HG03064 (cell line): ENCODE measurements at regions not wholly inside any gene's neighbourhood (a gene's known extent, or its start where the extent isn't known, plus 50 kb on each side); places are given as distances from the start of the nearest gene placed in this dataset.
"Not testable (repeated sequence)": the region's sequence is repeated elsewhere in the genome, so short reads cannot be mapped to it uniquely, and the experiment has no call there.

Source experiments
- ATAC-seq: cut with Tn5 transposase; IDR thresholded peaks from one replicate; pipeline ENCODE4 v1.9.1; 2021; ENCODE audit warnings: low read depth; ENCODE audit not compliant: unreplicated experiment

DNA sequence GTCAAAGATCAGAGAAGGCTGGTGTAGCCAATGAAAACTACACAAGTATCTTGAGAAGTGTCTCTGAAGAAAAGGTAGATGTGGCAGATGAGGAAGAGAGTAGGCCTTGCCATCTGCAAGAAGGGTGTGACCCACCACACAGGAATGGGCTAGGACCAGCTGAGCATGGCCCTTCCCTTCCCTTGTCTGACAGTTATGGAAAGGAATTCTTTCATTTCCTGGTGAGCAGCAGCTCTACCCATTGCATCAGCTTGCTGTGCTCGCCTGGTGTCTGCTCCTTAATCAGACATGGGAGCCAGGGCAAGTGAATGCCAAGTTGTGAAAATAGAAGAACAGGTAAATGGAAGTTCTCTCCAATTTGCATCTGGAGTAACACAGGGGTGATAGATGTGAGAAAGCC lies 145.2 kb upstream of the KRR1 start:
- ATAC-seq = no peak

DNA sequence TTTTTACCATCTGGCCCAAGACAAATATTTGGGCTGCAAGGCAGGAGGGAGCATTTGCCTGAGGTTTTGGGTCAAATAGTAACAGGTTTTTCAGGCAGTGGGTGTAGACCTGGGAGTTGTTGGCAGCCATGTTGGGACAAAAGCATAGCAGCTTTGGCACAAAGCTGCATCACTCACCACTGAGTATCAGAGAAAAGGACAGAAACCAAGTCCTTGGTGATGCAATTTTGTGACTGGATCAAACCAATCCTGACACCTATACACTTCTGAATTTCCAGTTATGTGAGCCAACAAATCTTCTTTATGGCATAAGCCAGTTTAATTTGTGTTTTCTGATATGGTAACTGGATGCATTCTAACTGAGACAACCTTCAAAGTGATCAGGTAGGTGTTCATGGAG lies 144.8 kb upstream of the KRR1 start:
- no peak for ATAC-seq

DNA sequence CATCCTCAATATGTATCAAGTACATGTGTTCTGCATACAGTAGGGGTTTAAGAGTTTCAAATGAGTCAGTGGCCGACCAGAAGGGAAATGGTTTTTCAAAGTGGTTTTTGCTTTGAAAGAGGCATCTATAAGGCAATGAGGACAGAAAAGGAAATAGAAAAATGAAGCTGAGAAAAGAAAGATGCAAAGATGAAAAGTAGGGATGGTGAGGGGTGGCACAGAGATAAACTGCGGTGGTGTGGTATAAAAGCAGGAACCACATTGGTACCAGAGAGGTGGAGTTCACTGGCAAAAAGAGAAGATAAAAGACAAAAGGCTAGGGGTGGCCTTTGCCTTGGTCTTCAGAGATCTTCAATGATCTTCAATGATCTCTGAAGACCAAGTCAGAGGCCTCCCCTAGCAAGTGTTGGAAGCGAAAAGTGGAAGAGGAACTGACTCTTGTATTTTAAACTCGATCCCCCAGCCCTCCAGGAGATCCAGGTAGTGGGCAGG lies 144.0 kb upstream of the KRR1 start:
- ATAC-seq = peak; percentile 68

DNA sequence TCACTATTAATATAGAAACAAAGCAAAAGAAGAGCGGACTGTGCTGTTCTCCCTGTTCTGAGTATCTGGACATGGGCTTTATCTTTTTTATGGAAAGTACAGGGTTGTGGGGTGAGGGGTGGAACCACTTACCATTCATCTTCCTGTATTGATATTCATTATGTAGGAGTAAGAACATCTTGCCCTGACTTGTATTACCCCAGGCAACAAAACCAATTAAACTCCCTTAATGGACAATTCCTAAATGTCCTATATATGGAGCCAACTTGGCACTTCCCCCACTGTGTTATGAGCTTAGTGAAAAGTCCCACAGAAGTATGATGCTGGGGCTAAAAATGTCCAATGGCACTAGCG lies 139.9 kb upstream of the KRR1 start:
- no peak for ATAC-seq

DNA sequence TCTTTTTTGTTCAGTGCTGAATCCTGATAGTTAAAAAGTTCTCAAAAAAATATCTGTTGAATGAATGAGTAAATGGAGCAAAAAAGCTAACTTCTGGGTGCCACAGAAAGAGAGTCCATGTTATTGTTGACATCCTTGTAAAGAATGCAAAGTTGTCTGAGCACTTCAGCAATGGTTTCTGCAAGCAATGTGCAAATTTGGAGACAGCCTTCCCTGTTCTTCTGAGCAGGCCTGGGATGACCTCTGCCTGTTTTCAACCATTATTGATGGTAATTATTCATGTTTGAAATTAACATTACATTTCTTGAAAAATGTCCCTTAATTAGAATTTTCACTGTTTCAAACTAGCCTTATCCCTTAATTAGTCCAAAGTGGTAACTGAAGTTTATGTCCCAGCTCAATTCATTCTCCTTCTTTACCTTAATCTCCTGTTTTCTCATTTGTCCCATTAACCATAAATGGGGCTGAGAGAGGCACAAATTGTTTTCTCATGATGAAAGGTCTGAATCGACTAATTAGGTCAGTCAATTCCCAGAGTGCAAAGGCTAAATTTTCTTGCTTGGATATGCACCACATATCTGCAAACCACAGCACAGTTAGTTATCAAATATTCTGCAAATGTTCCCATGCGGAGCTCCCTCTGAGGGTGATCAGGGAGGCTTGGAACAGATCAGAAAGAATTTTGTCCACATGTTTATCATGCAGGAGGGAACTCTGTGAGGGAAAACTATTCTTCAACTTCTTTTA lies 139.4 kb upstream of the KRR1 start:
- no peak for ATAC-seq

DNA sequence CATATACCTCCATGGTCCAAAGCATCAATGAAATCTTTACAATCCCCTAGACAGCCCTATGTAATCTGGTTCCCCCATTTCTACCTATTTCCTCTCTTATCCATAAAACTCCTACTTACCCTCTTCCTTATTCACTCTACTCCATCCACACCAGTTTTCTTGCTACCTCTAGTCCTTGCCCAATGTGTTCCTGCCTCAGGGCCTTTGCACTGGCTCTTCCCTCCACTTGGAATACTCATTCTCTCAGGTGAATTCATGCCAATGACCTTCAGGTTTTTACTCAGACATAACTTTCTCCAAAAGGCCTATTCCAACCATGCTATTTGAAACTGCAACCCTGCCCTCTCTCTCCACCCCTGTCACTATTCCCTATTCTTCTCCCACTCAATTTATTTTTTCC lies 138.7 kb upstream of the KRR1 start:
- ATAC-seq = no peak

DNA sequence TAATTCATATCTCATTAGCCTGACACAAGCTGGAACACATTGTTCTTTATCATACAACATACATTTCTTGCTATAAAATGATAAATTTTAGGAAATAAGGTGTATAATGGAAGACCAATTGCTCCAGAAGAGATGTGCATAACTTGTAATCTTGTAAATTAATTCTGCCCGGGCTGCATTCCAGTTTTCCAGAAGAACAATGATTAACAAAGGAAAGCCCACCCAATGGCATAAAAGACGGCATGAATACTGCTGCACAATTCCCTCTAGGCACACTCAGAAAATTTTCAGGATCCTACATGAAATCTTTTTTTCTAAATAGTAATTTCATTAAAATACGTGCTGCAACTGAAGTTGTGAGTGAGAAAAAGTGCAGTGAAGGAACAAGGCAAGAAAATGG lies 137.4 kb upstream of the KRR1 start:
- no peak for ATAC-seq

DNA sequence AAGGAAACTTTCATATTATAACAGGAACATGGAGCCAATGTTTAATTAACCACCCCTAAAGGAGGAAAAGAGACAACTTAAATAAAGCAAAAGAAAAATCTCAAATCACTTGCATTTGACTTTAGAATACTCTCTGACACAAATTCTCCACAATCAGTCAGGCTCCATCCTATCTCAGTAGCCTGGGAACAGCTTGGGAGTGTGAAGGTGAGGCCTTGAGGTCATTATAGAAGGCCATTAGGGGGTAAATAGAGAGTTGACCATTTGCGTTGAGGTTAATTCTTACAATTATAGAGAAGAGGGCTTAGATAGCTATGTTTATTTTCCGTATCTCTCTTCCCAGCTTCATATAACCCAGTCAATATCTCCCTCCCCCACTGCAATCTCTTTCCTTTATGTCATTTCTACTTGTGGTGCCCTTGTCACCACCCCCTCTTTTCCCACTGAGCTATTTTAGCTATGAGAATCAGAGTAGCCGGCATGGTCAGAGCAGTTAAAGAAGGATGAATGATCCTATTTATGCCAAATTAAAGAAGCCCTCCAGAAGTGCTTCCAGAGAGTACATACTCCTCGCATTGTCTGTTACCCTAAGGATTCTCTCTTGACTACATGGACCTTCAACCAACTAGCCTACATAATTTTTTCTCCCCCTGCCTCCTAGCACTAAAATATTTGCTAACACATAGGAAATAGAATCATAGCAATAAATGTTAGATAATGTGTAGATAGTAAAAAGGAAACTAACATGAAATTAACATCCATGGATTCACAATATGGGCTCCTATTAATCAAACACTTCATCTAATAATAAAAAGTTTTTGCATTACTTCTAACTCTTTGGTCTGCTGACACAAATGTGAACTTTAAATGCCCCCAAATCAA lies 135.2 kb upstream of the KRR1 start:
- no peak for ATAC-seq

DNA sequence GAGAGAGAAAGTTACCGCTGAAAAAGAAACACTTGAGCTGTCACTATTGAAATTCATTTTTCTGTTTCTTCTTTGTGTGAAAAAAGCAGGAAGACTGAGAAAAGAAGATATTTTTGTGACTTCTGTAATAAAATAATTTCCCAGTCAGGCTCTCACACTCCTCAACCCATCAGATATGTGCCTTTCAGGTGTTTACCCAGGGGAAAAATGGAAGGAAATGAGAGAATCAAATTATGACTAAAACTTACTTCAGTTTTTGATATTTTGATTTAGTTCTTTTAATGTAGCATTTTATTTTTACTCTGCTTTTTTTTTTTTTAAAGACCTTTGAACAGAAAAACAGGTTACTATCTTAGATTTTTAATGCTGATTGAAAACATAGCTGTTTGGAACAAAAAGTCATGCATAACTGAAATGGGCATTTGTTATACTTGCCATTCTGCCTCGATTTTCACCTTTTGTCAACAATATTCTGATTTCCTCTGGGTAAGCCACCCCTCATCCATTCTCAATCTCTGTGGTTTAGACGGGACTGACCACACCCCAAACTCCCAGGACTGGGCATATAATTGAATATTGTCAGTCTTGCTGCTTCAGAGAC lies 133.2 kb upstream of the KRR1 start:
- ATAC-seq = no peak

DNA sequence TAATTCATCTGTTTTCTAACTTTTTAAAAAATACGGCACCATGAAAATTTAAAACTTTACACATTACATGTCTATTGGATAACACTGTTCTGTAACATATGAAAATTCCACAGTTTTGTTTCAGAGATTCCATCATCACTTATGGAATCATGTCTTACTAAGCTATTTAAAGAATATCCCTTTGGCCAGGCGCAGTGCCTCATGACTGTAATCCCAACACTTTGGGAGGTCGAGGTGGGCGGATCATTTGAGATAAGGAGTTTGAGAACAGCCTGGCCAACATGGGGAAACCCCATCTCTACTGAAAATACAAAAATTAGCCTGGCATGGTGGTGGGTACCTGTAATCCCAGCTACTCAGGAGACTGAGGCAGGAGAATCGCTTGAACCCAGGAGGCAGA lies 131.7 kb upstream of the KRR1 start:
- ATAC-seq = not testable (repeated sequence)

DNA sequence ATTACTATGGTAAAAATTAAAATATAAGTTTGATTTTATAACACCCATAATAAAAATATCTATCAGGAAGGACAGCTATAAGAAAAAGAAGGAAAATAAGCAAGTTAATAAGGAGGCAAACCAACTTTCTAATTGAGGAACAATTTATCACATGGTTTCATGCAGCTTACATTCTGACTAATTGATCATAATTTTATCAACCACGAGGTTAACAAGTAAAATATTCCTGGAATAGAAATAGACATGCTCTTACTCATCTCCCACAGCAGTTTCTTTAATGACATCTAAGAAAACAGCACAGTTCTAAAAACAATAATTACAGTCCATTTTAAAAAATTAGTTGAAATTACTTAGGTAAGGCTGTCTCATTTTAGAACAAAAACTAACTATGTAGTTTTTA lies 130.8 kb upstream of the KRR1 start:
- ATAC-seq = no peak

DNA sequence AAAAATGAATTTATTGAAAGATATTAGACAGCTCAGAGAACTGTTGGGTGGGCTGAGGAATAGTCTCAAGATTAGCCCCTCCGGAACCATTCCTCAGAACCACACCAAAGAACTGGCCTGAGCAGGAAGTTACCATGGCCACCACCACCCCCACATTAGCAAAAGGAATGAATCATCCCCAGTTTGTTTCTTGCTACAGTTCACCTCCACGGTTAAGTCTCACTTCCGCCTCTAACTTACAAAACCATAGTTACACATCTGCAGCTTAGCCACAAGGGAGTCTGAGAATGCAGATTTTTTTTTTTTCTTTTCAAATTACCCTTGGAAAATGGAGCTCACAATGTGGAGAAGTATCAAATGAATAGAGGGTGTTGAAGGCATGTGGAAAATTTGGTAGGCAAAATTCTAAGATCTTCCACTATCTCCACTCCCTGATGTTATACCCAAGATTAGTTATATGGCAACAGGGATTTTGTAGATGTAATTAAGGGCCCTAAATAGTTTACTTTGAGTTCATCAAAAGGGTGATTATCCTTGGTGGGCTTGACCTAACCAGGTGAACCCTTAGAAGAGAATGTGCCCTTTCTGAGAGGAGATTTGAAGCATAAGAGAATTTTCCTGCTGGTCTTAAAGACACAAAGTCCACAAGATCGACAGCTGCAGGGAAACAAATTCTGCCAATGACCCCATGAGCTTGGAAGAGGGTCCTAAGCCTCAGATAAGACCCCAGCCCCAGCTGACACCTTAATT lies 129.8 kb upstream of the KRR1 start:
- peak; percentile 98 for ATAC-seq

DNA sequence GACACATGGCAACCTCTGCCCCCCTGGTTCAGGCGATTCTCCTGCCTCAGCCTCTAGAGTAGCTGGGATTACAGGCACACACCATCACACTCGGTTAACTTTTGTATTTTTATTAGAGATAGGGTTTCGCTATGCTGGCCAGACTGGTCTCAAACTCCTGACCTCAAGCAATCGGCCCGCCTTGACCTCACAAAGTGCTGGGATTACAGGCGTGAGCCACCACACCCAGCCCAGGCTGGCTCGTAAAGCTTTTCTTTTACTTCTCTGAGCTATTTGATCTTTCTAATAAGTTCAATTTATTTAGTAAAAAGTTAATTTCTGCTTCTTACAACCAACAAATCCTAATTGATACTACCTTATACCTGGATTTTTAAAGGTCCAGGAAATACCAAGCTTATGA lies 127.4 kb upstream of the KRR1 start:
- ATAC-seq = no peak

DNA sequence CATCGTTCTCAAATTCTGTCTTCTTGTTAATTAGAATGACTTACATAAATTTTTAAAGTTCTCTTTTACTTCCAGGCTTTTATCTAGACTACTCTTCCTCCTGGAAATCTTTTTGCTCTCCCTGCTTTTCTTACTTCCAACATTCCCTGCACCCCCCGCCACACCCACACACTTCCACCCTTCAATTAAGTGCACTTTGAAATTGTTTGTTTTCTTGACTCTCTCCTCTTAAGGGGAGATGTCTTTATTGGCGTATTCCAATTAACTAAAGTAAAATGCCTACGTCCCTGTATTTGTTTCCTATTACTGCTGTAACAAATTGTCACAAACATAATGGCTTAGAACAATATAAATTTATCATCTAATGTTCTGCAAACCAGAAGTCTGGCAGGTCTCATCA lies 125.2 kb upstream of the KRR1 start:
- ATAC-seq = no peak

DNA sequence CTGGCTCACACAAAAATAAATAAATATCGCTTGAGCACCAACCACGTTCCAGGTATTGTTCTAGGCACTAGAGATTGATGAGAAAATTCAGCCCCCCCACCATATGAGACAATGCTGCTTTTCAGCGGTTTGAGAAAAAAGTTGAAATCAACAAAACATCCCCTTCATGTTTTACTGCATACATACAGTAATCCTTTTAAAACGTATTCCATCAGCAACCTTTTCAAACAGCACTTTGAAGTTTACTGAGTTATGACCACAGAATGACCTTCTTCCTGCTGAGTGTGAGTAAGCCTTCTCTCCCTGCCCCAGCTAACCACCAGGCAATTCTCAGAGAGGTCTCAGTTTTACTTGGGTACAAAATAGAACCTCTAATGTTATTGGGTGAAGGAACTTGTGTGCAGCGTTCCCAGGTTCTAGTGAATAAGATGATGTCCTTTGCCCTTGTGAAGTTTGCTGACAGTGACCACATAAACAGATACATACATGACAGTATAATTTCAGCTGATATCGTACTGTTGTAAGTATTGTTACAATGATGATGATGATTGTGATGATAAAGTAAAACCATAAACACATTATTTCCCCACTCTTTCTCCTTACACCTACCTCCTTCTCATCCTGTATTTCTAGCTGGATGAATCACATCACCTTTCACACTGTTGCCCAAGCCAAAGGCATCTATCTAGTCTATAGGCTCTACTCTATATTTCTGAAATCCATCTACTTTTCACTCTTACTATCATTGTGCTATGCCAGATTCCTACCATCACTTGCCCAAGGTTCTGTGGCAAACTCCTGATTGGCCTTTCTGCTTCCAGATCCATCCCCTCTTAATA lies 124.4 kb upstream of the KRR1 start:
- ATAC-seq = no peak

DNA sequence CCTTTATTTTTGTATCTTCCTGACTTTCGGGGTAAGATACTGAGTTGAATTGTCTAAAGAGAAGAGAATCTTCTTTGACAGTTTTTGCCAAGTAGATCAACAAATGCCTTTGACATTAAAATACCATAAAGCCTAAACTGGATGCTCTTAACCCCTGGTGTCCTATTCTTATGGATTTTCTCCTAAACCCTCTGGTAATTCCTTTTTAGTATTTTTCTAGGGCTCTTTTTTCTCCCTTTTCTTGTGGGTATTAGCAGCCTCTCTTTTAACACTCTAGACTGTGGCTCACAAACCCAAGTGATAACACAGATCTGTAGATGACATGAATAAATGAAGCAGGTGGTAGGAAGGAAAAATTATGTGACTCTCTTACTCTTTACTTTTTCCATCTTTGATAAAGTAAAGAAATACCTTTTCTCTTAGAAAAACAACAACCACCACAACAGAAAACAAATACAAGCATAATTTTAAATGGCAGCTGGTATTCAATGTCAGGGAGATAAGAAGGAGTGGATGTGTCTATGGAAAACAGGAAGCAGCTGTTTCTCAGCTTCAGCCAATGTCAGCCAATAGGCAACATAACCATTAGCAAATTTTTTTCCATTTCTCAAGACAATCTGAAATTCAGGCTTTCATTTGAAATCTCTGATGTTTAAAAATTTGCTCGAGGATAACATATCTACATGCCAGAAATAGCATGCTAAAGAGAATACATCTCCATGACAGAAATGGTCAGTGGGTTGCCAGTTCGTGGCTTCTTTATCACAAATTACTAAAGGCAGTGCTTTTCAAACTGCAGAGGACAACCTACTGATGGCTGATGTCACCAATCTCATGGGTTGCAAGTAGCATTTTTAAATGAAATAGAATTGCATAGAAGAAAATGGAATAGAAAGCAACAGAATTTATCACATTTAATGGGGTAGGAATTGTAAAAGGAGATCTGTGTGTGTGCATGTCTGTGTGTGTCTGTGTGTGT lies 123.1 kb upstream of the KRR1 start:
- ATAC-seq = no peak

DNA sequence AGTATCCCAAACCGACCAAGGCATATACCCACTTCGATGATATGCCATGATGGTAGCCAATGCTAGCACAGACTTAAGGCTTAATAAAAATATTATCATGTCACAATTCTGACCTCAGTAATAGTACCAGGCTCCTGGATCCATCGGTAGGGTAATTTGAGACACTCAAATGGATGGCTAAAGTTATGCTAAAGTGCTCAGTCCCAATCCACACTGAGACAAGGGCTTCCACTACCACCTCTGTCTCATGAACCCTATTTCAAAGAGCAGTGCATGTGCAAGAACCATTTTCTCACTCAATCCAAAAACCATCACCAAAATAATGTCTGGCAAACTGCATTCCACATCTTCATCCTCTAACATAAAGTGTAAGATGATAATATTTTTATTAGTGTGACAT lies 122.4 kb upstream of the KRR1 start:
- ATAC-seq = no peak

DNA sequence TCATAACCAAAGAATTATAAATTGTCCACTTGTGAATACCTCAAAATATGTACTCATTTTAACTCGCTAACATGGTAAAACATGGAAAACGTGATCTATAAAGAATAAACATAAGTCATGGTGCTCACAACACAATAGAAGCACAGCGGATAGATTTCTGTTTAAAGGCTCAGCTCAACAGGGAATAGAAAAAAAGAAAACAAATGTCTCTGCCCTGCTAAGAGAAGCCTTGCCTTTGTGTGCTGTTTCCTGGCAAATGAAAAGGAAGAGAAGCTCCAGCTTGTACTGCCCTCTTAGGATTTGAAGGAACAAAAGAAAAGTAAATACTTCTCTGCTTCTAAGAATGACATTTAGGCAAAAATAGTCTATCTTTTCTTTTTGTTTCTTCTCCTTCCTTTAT lies 121.0 kb upstream of the KRR1 start:
- no peak for ATAC-seq

DNA sequence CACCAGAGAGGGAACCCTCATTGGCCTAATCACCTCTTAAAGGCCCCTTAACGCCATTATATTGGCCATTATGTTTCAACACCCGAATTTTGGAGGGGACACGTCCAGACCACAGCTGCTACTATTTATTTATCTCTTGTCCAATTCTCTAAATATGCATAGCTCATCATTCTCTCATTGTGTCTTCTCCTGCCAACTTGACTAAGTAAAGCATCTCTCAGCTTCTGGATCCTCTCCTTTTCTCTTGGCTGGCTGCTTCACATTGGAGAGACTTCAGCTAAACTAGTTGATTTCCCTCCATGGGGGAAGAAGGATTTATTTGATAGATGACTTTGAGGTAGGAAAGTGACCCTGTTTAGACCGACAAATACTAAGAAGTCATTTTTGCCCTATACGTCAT lies 120.4 kb upstream of the KRR1 start:
- ATAC-seq = no peak
